HCT116 (cell line): ENCODE measurements at regions not wholly inside any gene's neighbourhood (a gene's known extent, or its start where the extent isn't known, plus 50 kb on each side); places are given as distances from the start of the nearest gene placed in this dataset.

Experiments
- ATAC-seq: fragments of 200-7000 bp; cut with Tn5 transposase; 2 replicates; pipeline ENCODE4 v1.9.1; 2020; ENCODE audit warnings: mild to moderate bottlenecking, moderate library complexity
- BruUV-seq: library from RNA; stranded (reverse); fragments of 400-500 nt; replicated peaks from 2 replicates; lab custom pipeline; 2021; lab: Mats Ljungman, UMichigan
- CTCF ChIA-PET: fragments of 300-600 bp; sonication (Branson Sonifier 250); formaldehyde crosslinking; loops from one replicate; lab custom pipeline; 2021; ENCODE audit warnings: antibody characterized with exemption; lab: Charles Lee
- POLR2A ChIA-PET: fragments of 300-600, 350-600 bp; sonication (Branson Sonifier 250); formaldehyde crosslinking; loops from one replicate; lab custom pipeline; 2021; ENCODE audit warnings: antibody characterized with exemption; lab: Charles Lee
- RAD21 ChIA-PET, 2 experiments: fragments of 300-600 bp; sonication (Branson Sonifier 250); formaldehyde crosslinking; loops; one replicate each; lab custom pipeline; 2023; ENCODE audit warnings: low total read pairs in 2 of 2; ENCODE audit not compliant: uncharacterized antibody in 2 of 2, unreplicated experiment in 2 of 2, low non-redundant PET in 1 of 2; lab: Charles Lee
- DNase-seq: peaks from one replicate; pipeline ENCODE4 v3.0.0-alpha.2; 2010; ENCODE audit warnings: low read depth, low spot score
- H2AFZ ChIP-seq: fragments of 200-600 bp; shearing (Covaris generic), sonication (generic); 2 replicates; pipeline ENCODE4 v1.6.1; 2017; ENCODE audit warnings: low read depth, mixed run types, mixed read lengths, antibody characterized with exemption, low read length; ENCODE audit not compliant: poor library complexity, severe bottlenecking
- H3K27ac ChIP-seq: 2 replicates; pipeline ENCODE4 v1.5.1; 2012; ENCODE audit warnings: low read depth, low read length
- H3K27me3 ChIP-seq: fragments of 200-600 bp; sonication (generic); 2 replicates; pipeline ENCODE4 v1.6.1; 2016; ENCODE audit warnings: mixed run types, low read length, mixed read lengths; ENCODE audit not compliant: insufficient read depth
- H3K36me3 ChIP-seq, 2 experiments: fragments of 200-500 bp in 1 of 2; fragments of 200-600 bp in 1 of 2; sonication (Bioruptor generic) in 1 of 2; sonication (generic) in 1 of 2; 2 replicates each; pipeline versions ENCODE4 v1.5.1 to v1.6.1; 2014 to 2016; ENCODE audit warnings: low read length in 2 of 2, inconsistent platforms in 1 of 2, mixed read lengths in 1 of 2, mixed run types in 1 of 2; ENCODE audit not compliant: insufficient read depth in 2 of 2, control insufficient read depth in 1 of 2
- H3K4me1 ChIP-seq, 2 experiments: fragments of 200-600 bp in 1 of 2; sonication (generic) in 1 of 2; 2 replicates each; pipeline versions ENCODE4 v1.5.1 to v1.6.1; 2012 to 2017; ENCODE audit warnings: low read length in 2 of 2, inconsistent platforms in 1 of 2, mild to moderate bottlenecking in 1 of 2, mixed read lengths in 1 of 2, mixed run types in 1 of 2, moderate library complexity in 1 of 2; ENCODE audit not compliant: insufficient read depth in 2 of 2, control insufficient read depth in 1 of 2
- H3K4me2 ChIP-seq: fragments of 200-600 bp; sonication (generic); 2 replicates; pipeline ENCODE4 v1.6.1; 2017; ENCODE audit warnings: mixed run types, low read length, mixed read lengths
- H3K4me3 ChIP-seq, 2 experiments: fragments of 200-600 bp in 1 of 2; sonication (generic) in 1 of 2; replicated peaks in 1 of 2; 2 replicates each; pipeline ENCODE4 v1.5.1; 2011 to 2016; ENCODE audit warnings: low read length in 2 of 2, control low read depth in 1 of 2, low read depth in 1 of 2, mild to moderate bottlenecking in 1 of 2, mixed read lengths in 1 of 2, mixed run types in 1 of 2
- H3K79me2 ChIP-seq: fragments of 200-600 bp; sonication (generic); 2 replicates; pipeline ENCODE4 v1.6.1; 2017; ENCODE audit warnings: mild to moderate bottlenecking, mixed run types, low read length, moderate library complexity, mixed read lengths; ENCODE audit not compliant: insufficient read depth
- H3K9ac ChIP-seq: fragments of 200-600 bp; sonication (generic); 2 replicates; pipeline ENCODE4 v1.6.1; 2016; ENCODE audit warnings: low read length, mixed read lengths
- H3K9me2 ChIP-seq: fragments of 200-600 bp; sonication (generic), shearing (Covaris generic); 2 replicates; pipeline ENCODE4 v1.6.1; 2017; ENCODE audit warnings: mixed run types, mild to moderate bottlenecking, moderate library complexity; ENCODE audit not compliant: insufficient read depth
- H3K9me3 ChIP-seq, 2 experiments: fragments of 200-500 bp in 1 of 2; fragments of 200-600 bp in 1 of 2; sonication (Bioruptor generic) in 1 of 2; sonication (generic) in 1 of 2; 2 replicates each; pipeline ENCODE4 v1.6.1; 2014 to 2017; ENCODE audit warnings: low read length in 2 of 2, mixed read lengths in 2 of 2, inconsistent platforms in 1 of 2, low read depth in 1 of 2, mild to moderate bottlenecking in 1 of 2, mixed run types in 1 of 2, moderate library complexity in 1 of 2; ENCODE audit not compliant: control insufficient read depth in 1 of 2, insufficient read depth in 1 of 2
- H4K20me1 ChIP-seq: fragments of 200-600 bp; sonication (generic), shearing (Covaris generic); 2 replicates; pipeline ENCODE4 v1.6.1; 2017; ENCODE audit warnings: mixed run types, mild to moderate bottlenecking, moderate library complexity; ENCODE audit not compliant: insufficient read depth
- CBX3 ChIP-seq: IDR thresholded peaks from 2 replicates; pipeline ENCODE4 v1.6.1; 2012; ENCODE audit warnings: low read depth
- EZH2 ChIP-seq: fragments of 200-600 bp; sonication (generic); IDR thresholded peaks from 2 replicates; pipeline ENCODE4 v1.6.1; 2017; ENCODE audit warnings: antibody characterized with exemption, mixed run types
- EZH2phosphoT487 ChIP-seq: fragments of 200-600 bp; IDR thresholded peaks from 2 replicates; pipeline ENCODE4 v1.6.1; 2018; ENCODE audit warnings: antibody characterized with exemption, borderline replicate concordance
- FOSL1 ChIP-seq: IDR thresholded peaks from 2 replicates; pipeline ENCODE4 v1.6.1; 2012; ENCODE audit warnings: low read depth
- JUND ChIP-seq: IDR thresholded peaks from 2 replicates; pipeline ENCODE4 v1.6.1; 2012
- POLR2A ChIP-seq: IDR thresholded peaks from 2 replicates; pipeline ENCODE4 v1.7.0; 2011; ENCODE audit warnings: borderline replicate concordance; ENCODE audit not compliant: insufficient read depth, insufficient read length; ENCODE audit errors: extremely low read depth
- POLR2AphosphoS5 ChIP-seq: IDR thresholded peaks from 2 replicates; pipeline ENCODE4 v1.6.1; 2011; ENCODE audit warnings: mild to moderate bottlenecking, low read depth, low read length, moderate library complexity
- SP1 ChIP-seq: IDR thresholded peaks from 2 replicates; pipeline ENCODE4 v1.6.1; 2012; ENCODE audit warnings: low read depth
- SRF ChIP-seq: IDR thresholded peaks from 2 replicates; pipeline ENCODE4 v1.6.1; 2012; ENCODE audit warnings: low read depth
- TCF7L2 ChIP-seq: IDR thresholded peaks from 2 replicates; pipeline ENCODE4 v1.7.0; 2011; ENCODE audit warnings: borderline replicate concordance, inconsistent platforms; ENCODE audit not compliant: insufficient read depth, insufficient read length; ENCODE audit errors: extremely low read depth
- YY1 ChIP-seq: IDR thresholded peaks from 2 replicates; pipeline ENCODE4 v1.6.1; 2011; ENCODE audit warnings: low read length, low read depth, moderate library complexity, mild to moderate bottlenecking; ENCODE audit not compliant: insufficient replicate concordance; ENCODE audit errors: extremely low read depth
- ZFX ChIP-seq: fragments of 450-650 bp; IDR thresholded peaks from 2 replicates; pipeline ENCODE4 v1.6.1; 2017
- ZNF274 ChIP-seq: fragments of 200-500 bp; sonication (Bioruptor generic); IDR thresholded peaks from 2 replicates; pipeline ENCODE4 v1.6.1; 2014; ENCODE audit warnings: mild to moderate bottlenecking, low read depth, low read length, inconsistent platforms
- intact Hi-C: fragments of 100-400 bp; cut with micrococcal nuclease; formaldehyde crosslinking; loops from 2 replicates; pipeline ENCODE4 v1.10.0; 2022
- TF ChIP-seq, protein P1 (sequence below): IDR thresholded peaks from 2 replicates; pipeline ENCODE4 v1.6.1; 2012; ENCODE audit warnings: low read depth
- TF ChIP-seq, protein P2 (sequence below): IDR thresholded peaks from 2 replicates; pipeline ENCODE4 v1.6.1; 2012

DNA sequence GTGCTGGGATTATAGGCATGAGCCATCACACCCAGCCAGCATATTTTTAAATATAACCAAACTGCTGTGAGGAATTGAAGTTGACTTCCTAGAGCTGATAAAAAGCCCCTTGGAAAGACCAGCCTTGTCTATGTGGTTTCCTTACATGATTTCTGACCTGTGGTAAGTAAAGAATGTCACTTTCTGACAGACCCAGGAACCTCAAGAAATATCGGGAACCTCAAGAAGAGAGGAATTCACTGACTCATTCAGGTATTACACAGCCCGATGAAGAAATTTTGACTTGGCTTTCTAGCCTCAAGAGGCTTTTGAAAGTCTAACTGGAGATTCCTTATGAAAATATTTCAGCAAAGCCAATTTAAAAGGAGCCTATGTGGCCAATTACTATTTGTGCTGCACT lies 71.8 kb downstream of the FOXF2 start:
- no peak overlapping the region for H3K27ac ChIP-seq
- no peak for DNase-seq
- POLR2A ChIA-PET = no interaction called here

More for the DNA sequence above, 71.8 kb downstream of the FOXF2 start:
- H3K9me3 ChIP-seq = no peaks in the 10 kb centered on the region
- peaks cover 0 to 4% of the 10 kb centered on the region in 2 experiments; a peak in 2 of 4 replicates for H3K4me1 ChIP-seq
- no peaks in the 10 kb centered on the region for H3K36me3 ChIP-seq
- H3K4me3 ChIP-seq = no peak overlapping the region
- no peaks in the 10 kb centered on the region for H4K20me1 ChIP-seq
- no peaks in the 10 kb centered on the region for H3K79me2 ChIP-seq
- no peaks in the 10 kb centered on the region for H3K27me3 ChIP-seq
- ATAC-seq = no peak
- ChIA-PET CTCF (no interaction called here), RAD21 (no interaction called here)
- intact Hi-C loops = no loop called here
- no peak overlapping the region for H3K9ac ChIP-seq
- H3K4me2 ChIP-seq = peak overlapping the region; percentile 13; the same call in 1 of the 2 replicates
- no peak overlapping the region for H2AFZ ChIP-seq
- no TSS peak for BruUV-seq
- H3K9me2 ChIP-seq = no peaks in the 10 kb centered on the region
- TF ChIP-seq SRF = no peak
- no peak for TF ChIP-seq YY1
- no peak for TF ChIP-seq EZH2phosphoT487
- no peak for TF ChIP-seq SP1
- TF ChIP-seq ZNF274 = no peak
- no peak for TF ChIP-seq POLR2AphosphoS5
- TF ChIP-seq, protein P1, sequence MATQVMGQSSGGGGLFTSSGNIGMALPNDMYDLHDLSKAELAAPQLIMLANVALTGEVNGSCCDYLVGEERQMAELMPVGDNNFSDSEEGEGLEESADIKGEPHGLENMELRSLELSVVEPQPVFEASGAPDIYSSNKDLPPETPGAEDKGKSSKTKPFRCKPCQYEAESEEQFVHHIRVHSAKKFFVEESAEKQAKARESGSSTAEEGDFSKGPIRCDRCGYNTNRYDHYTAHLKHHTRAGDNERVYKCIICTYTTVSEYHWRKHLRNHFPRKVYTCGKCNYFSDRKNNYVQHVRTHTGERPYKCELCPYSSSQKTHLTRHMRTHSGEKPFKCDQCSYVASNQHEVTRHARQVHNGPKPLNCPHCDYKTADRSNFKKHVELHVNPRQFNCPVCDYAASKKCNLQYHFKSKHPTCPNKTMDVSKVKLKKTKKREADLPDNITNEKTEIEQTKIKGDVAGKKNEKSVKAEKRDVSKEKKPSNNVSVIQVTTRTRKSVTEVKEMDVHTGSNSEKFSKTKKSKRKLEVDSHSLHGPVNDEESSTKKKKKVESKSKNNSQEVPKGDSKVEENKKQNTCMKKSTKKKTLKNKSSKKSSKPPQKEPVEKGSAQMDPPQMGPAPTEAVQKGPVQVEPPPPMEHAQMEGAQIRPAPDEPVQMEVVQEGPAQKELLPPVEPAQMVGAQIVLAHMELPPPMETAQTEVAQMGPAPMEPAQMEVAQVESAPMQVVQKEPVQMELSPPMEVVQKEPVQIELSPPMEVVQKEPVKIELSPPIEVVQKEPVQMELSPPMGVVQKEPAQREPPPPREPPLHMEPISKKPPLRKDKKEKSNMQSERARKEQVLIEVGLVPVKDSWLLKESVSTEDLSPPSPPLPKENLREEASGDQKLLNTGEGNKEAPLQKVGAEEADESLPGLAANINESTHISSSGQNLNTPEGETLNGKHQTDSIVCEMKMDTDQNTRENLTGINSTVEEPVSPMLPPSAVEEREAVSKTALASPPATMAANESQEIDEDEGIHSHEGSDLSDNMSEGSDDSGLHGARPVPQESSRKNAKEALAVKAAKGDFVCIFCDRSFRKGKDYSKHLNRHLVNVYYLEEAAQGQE = no peak
- TF ChIP-seq JUND = no peak
- TF ChIP-seq FOSL1 = no peak
- no peak for TF ChIP-seq CBX3
- no peak for TF ChIP-seq EZH2
- no peak for TF ChIP-seq POLR2A
- no peak for TF ChIP-seq ZFX
- TF ChIP-seq TCF7L2 = no peak
- TF ChIP-seq, protein P2, sequence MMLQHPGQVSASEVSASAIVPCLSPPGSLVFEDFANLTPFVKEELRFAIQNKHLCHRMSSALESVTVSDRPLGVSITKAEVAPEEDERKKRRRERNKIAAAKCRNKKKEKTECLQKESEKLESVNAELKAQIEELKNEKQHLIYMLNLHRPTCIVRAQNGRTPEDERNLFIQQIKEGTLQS = no peak
